OCI-LY3 (cell line): ENCODE measurements at regions not wholly inside any gene's neighbourhood (a gene's known extent, or its start where the extent isn't known, plus 50 kb on each side); places are given as distances from the start of the nearest gene placed in this dataset.

ENCODE experiments used
- H2AFZ ChIP-seq: fragments of 200-600, 300-600 bp; shearing (Covaris generic); 2 replicates; pipeline ENCODE4 v1.6.0; 2014; ENCODE audit warnings: antibody characterized with exemption, low read depth, low read length
- H3K27ac ChIP-seq: fragments of 200-600, 300-600 bp; sonication (generic); 2 replicates; pipeline ENCODE4 v1.5.1; 2014; ENCODE audit warnings: mild to moderate bottlenecking, low read length, moderate library complexity, mixed read lengths
- H3K27me3 ChIP-seq: fragments of 200-600, 300-600 bp; sonication (generic); 2 replicates; pipeline ENCODE4 v1.6.1; 2014; ENCODE audit warnings: low read depth, low read length, mixed read lengths
- H3K36me3 ChIP-seq: fragments of 200-600, 300-600 bp; sonication (generic); replicated peaks from 2 replicates; pipeline ENCODE3; 2014; ENCODE audit warnings: low read depth, low read length, mixed read lengths
- H3K4me1 ChIP-seq: fragments of 300-600, 200-600 bp; sonication (generic); 2 replicates; pipeline ENCODE4 v1.6.1; 2014; ENCODE audit warnings: low read length, mixed read lengths
- H3K4me2 ChIP-seq: fragments of 200-600, 300-600 bp; sonication (generic); 2 replicates; pipeline ENCODE4 v1.6.1; 2014; ENCODE audit warnings: low read length, mixed read lengths
- H3K4me3 ChIP-seq: fragments of 300-600, 200-600 bp; sonication (generic); 2 replicates; pipeline ENCODE4 v1.5.1; 2014; ENCODE audit warnings: antibody characterized with exemption, mild to moderate bottlenecking, low read length, moderate library complexity
- H3K79me2 ChIP-seq: fragments of 300-600, 200-600 bp; shearing (Covaris generic); 2 replicates; pipeline ENCODE4 v1.6.1; 2014; ENCODE audit warnings: mild to moderate bottlenecking, low read length, mixed read lengths
- H3K9ac ChIP-seq: fragments of 300-600, 200-600 bp; shearing (Covaris generic); 2 replicates; pipeline ENCODE4 v1.6.0; 2014; ENCODE audit warnings: mild to moderate bottlenecking, low read length, moderate library complexity
- H3K9me3 ChIP-seq: fragments of 200-600, 300-600 bp; shearing (Covaris generic); 2 replicates; pipeline ENCODE4 v1.6.1; 2014; ENCODE audit warnings: low read length, mixed read lengths; ENCODE audit not compliant: insufficient read depth
- H4K20me1 ChIP-seq: fragments of 200-600, 300-600 bp; sonication (generic); 2 replicates; pipeline ENCODE4 v1.6.1; 2016; ENCODE audit warnings: low read length, mixed read lengths; ENCODE audit not compliant: insufficient read depth
- EZH2phosphoT487 ChIP-seq: fragments of 200-600 bp; shearing (Covaris generic); IDR thresholded peaks from 2 replicates; pipeline ENCODE4 v1.6.1; 2018; ENCODE audit warnings: antibody characterized with exemption, mixed run types, low read depth
- TF ChIP-seq, protein P1 (sequence below): fragments of 200-600, 300-600 bp; sonication (generic); IDR thresholded peaks from 2 replicates; pipeline ENCODE4 v1.5.1; 2014; ENCODE audit warnings: antibody characterized with exemption, low read length, low read depth

DNA sequence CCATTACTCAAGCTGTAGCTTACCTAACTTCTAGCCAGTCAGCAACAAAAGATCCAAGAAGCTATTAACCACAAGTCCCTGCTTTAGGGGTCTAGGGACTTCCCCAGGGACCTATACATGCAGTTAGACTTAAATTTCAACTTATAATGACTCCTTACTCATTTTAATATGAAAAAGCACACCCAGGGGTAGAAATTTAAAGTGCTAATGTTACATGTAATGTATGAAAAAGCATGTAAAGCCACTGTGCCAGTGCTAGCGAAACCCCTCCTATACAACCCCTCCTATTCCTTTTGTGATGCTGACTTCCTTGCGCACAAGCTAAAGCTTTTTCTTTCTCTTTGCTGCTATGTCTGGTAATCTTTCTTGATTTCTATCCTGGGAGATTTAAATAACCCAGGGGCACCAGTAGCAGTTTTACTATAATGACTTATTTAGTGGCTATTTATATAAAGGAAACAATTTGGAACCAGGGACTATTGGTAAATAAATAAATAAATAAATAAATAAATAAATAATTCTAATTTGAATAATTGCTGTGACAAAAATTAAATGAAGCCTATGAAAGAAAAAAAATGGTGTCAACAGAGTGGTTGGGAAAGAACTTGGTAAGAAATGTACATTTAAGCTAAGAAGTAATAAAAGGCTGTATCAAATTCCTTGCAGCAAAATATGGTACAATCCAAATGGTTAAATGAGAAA is 110.5 kb upstream of the MAGI2 start:
- TF ChIP-seq, protein P1, sequence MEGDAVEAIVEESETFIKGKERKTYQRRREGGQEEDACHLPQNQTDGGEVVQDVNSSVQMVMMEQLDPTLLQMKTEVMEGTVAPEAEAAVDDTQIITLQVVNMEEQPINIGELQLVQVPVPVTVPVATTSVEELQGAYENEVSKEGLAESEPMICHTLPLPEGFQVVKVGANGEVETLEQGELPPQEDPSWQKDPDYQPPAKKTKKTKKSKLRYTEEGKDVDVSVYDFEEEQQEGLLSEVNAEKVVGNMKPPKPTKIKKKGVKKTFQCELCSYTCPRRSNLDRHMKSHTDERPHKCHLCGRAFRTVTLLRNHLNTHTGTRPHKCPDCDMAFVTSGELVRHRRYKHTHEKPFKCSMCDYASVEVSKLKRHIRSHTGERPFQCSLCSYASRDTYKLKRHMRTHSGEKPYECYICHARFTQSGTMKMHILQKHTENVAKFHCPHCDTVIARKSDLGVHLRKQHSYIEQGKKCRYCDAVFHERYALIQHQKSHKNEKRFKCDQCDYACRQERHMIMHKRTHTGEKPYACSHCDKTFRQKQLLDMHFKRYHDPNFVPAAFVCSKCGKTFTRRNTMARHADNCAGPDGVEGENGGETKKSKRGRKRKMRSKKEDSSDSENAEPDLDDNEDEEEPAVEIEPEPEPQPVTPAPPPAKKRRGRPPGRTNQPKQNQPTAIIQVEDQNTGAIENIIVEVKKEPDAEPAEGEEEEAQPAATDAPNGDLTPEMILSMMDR, result no peak
- no peak for TF ChIP-seq EZH2phosphoT487
- H3K4me3 ChIP-seq, result no peak overlapping the region
- H3K4me2 ChIP-seq, result no peak overlapping the region
- H3K4me1 ChIP-seq, result no peaks in the 10 kb centered on the region
- no peaks in the 10 kb centered on the region for H3K27me3 ChIP-seq
- H3K27ac ChIP-seq, result no peak overlapping the region
- H3K79me2 ChIP-seq, result no peaks in the 10 kb centered on the region
- no peak overlapping the region for H3K9ac ChIP-seq
- H2AFZ ChIP-seq, result no peak overlapping the region
- H3K36me3 ChIP-seq, result no peaks in the 10 kb centered on the region
- H4K20me1 ChIP-seq, result no peaks in the 10 kb centered on the region
- no peaks in the 10 kb centered on the region for H3K9me3 ChIP-seq

DNA sequence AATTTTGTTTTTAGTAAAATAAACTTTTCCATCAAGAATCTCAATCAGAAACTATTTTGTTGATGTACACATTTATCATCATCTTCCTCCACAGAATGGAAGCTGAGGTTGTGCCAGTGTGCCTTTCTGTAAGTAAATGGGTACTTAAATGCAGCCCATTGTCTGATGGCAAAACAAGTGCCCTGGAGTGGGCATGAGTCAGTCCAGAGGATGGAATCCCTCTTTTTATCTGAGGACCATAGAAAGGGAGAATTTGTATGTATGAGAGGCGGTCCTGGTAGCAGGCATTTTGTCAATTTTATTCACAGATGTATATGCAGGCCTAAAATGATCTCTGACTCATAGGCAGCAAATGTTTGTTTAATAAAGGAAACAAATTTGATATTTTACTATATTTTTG is 102.1 kb upstream of the MAGI2 start:
- H3K79me2 ChIP-seq, result no peaks in the 10 kb centered on the region
- H3K36me3 ChIP-seq, result no peaks in the 10 kb centered on the region
- no peak overlapping the region for H3K4me3 ChIP-seq
- no peak overlapping the region for H2AFZ ChIP-seq
- TF ChIP-seq EZH2phosphoT487, result no peak
- TF ChIP-seq, protein P1, result no peak
- no peak overlapping the region for H3K4me2 ChIP-seq
- no peak overlapping the region for H3K27ac ChIP-seq
- H4K20me1 ChIP-seq, result no peaks in the 10 kb centered on the region
- H3K9ac ChIP-seq, result no peak overlapping the region
- H3K27me3 ChIP-seq, result no peaks in the 10 kb centered on the region
- no peaks in the 10 kb centered on the region for H3K9me3 ChIP-seq
- H3K4me1 ChIP-seq, result no peaks in the 10 kb centered on the region

DNA sequence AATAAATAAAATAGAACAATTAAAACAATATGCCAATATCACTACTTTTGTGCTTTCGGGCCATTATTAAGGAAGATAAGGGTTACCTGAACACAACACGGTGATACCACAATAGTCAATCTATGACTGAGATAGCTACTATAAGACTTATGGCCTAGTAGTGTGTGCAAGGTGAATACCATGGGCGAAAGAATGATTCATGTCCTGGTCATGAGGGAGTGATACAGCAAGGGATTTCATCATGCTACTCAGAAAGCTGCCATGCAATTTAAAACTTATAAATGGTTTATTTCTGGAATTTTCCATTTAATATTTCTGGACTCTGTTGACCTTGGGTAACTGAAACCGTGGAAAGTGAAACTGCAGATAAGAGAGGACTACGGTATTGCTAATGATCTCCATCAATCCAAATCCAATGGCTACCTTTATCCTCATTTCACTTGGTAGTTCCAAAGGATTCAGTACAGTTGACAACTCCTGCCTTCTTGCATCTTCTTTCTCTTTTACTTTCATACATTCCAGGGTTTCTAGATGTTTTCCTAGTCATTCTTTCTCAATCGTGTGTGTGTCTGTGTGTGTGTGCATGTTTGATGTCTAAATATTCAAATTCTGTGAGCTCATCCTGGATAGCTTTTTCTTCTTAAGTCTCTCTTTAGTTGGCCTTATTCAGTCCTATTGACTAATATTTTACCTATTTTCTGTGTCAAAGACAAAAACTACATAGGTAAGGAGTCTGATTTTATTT is 100.5 kb upstream of the MAGI2 start:
- TF ChIP-seq EZH2phosphoT487, result no peak
- Histone ChIP-seq H3K4me1 (no peaks in the 10 kb centered on the region), H3K27me3 (no peaks in the 10 kb centered on the region), H3K27ac (no peak overlapping the region), H3K4me3 (no peak overlapping the region), H4K20me1 (no peaks in the 10 kb centered on the region), H3K36me3 (no peaks in the 10 kb centered on the region), H2AFZ (no peak overlapping the region), H3K9ac (no peak overlapping the region), H3K79me2 (no peaks in the 10 kb centered on the region), H3K4me2 (no peak overlapping the region), H3K9me3 (no peaks in the 10 kb centered on the region)

DNA sequence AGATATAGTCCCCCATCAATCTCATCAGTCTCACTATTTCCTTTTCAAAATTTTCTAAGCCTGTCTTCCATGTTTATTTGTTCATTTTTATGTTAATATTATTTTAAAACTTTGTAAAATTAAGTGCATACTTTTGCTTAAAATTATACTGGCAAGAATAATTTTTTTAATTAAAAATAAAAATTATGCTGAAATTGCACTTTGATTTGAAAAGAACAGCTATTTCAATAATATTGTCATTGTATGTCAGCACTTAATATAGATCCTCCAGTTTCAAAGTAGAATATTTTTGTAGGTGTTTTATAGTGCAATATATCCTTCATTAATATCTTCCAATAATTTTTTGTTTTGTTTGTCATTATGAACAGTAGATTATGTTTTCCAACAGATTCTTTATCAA is 99.0 kb upstream of the MAGI2 start:
- TF ChIP-seq EZH2phosphoT487, result no peak
- Histone ChIP-seq H3K4me1 (no peaks in the 10 kb centered on the region), H4K20me1 (no peaks in the 10 kb centered on the region), H3K27ac (no peak overlapping the region), H3K4me2 (no peak overlapping the region), H2AFZ (no peak overlapping the region), H3K79me2 (no peaks in the 10 kb centered on the region), H3K4me3 (no peak overlapping the region), H3K36me3 (no peaks in the 10 kb centered on the region), H3K9me3 (no peaks in the 10 kb centered on the region), H3K9ac (no peak overlapping the region), H3K27me3 (no peaks in the 10 kb centered on the region)

DNA sequence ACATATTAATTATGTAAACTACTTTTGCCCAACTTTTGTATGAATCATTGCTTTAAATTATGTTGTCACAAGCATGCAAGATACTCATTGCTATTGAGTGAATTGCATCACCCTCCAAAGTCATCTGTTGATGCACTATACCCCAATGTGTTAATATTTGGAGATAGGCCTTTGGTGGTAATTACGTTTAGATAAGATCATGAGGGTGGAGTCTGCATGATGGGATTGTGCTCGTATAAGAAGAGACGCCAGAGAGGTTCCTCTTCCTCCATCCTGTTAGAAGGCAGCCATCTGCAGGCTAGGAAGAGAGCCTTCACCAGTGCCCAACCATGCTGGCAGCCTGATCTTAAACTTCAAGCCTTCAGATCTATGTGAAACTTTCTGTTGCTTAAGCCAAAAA is 95.3 kb upstream of the MAGI2 start:
- Histone ChIP-seq H3K4me3 (no peak overlapping the region), H3K9me3 (no peaks in the 10 kb centered on the region), H3K36me3 (no peaks in the 10 kb centered on the region), H3K4me2 (no peak overlapping the region), H3K9ac (no peak overlapping the region), H3K27ac (no peak overlapping the region), H3K4me1 (no peaks in the 10 kb centered on the region), H4K20me1 (no peaks in the 10 kb centered on the region), H2AFZ (no peak overlapping the region), H3K79me2 (no peaks in the 10 kb centered on the region), H3K27me3 (no peaks in the 10 kb centered on the region)
- TF ChIP-seq, protein P1, result no peak
- TF ChIP-seq EZH2phosphoT487, result no peak
